Ovary (tissue), 3 donors: ENCODE measurements at regions not wholly inside any gene's neighbourhood (a gene's known extent, or its start where the extent isn't known, plus 50 kb on each side); places are given as distances from the start of the nearest gene placed in this dataset.

ENCODE experiments used
- POLR2A ChIP-seq: fragments of 450-650 bp; IDR thresholded peaks from one replicate; pipeline ENCODE4 v1.6.1; 2017; ENCODE audit warnings: antibody characterized with exemption, mild to moderate bottlenecking, moderate library complexity
- TF ChIP-seq, protein P1 (sequence below), 3 donors: fragments of 450-650 bp in 2 of 3; fragments of 200-600 bp in 1 of 3; IDR thresholded peaks; one replicate each; pipeline versions ENCODE4 v1.5.1 to v1.8.0; 2016 to 2022; ENCODE audit warnings: antibody characterized with exemption in 3 of 3, mild to moderate bottlenecking in 1 of 3
- donor health status: DM: no; HTN: no; CAD: no.

DNA sequence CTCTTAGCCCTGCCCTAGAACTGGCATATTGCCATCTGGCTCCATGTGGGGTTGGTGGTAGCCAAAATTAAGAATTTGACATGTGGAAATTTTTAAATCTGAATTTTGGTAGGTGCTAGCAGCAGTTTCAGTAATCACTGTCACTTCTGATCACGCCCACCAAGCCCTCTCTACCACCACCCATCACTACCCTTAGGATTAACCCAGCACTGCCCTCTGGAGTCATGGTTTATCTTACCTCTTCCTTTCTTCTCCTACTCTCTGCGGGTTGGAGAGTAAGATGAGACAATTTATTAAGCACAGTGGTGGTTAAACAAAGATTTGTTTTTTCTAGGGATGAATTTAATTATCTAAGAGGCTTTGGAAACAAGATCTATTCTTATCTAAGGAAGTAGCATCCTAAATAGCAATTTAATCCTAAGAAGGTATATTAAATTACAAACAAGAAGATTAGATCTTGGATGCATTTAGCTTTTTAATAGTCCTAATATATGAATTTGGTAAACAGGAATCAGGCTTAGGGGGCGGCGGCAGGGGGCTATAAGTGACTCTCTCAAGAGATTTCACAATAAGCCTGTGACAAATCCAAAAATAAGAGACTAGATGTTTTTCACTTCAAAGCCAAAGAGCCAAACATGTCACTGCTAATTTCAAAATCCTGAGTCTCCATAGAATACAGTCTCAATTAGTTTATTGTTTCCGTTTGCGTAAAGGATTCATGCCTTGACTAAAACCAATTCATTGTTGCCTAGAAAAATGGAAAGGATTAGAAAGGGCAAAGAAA lies 498.4 kb upstream of the UBE2E2 start:
- no peak for TF ChIP-seq POLR2A
- TF ChIP-seq, protein P1, sequence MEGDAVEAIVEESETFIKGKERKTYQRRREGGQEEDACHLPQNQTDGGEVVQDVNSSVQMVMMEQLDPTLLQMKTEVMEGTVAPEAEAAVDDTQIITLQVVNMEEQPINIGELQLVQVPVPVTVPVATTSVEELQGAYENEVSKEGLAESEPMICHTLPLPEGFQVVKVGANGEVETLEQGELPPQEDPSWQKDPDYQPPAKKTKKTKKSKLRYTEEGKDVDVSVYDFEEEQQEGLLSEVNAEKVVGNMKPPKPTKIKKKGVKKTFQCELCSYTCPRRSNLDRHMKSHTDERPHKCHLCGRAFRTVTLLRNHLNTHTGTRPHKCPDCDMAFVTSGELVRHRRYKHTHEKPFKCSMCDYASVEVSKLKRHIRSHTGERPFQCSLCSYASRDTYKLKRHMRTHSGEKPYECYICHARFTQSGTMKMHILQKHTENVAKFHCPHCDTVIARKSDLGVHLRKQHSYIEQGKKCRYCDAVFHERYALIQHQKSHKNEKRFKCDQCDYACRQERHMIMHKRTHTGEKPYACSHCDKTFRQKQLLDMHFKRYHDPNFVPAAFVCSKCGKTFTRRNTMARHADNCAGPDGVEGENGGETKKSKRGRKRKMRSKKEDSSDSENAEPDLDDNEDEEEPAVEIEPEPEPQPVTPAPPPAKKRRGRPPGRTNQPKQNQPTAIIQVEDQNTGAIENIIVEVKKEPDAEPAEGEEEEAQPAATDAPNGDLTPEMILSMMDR (IDR thresholded peaks at IDR 0.05) = no peak
